SH-SY5Y (cell line): ENCODE measurements at regions not wholly inside any gene's neighbourhood (a gene's known extent, or its start where the extent isn't known, plus 50 kb on each side); places are given as distances from the start of the nearest gene placed in this dataset.

Source experiments
- GATA2 ChIP-seq: IDR thresholded peaks from 2 replicates; pipeline ENCODE4 v1.6.1; 2011; ENCODE audit warnings: mild to moderate bottlenecking, low read depth, low read length
- GATA3 ChIP-seq: IDR thresholded peaks from 2 replicates; pipeline ENCODE4 v1.6.1; 2011; ENCODE audit warnings: low read depth, mild to moderate bottlenecking, low read length, moderate library complexity

DNA sequence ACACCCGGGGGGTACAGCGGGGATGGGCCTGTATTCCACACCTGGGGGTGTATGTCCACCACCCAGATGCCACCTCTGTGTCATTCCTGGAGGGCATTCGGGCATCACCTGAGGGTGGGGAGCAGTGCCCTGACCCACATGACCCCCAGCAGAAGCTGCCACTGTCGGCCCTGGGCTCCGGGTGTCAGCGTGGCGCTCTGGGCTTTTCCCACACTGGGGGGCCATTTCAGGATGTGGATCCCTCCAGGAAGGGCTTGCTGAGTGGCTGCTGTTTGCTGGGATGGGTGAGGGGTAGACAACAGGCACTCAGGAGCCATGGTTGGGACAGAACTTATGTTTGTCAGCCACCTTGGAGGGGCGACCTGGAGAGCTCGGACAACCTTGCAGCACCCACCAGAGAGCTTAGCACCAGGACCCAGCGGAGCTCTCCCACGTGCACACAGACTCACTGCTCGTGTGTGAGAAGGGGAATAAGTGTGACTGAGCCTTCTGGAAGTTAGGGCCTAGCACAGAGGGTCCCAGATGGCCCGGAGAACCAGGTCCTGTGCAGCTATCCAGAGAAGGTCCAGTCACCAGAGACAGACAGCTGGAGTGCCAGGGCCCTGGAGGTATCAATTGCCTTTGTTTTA is 102.7 kb downstream of the METRNL start:
- TF ChIP-seq GATA3 = no peak
- TF ChIP-seq GATA2 = no peak

DNA sequence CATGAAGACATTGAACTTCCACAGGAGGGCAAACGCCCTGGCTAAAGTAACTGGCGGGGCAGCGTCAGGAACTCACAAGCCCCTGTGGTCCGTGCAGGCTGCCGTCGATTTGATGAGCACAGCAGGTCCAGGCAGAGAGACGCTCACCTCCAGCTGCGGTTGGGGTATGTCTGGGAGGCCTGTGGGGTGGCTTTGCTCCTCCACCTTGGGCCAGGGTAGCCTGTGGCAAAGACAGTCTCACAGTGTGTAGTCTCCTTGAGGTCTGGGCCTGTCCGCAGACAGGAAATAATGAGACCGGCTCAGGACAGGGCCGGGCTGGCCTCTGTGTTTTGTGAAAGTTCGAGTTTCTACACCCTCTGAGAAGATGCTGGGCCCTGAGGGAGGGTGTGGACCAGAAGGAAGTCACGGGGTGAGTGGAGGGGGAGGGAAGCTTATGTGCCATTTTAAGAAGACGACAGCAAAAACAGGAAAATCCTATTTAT is 103.3 kb downstream of the METRNL start:
- no peak for TF ChIP-seq GATA3
- TF ChIP-seq GATA2 = no peak

DNA sequence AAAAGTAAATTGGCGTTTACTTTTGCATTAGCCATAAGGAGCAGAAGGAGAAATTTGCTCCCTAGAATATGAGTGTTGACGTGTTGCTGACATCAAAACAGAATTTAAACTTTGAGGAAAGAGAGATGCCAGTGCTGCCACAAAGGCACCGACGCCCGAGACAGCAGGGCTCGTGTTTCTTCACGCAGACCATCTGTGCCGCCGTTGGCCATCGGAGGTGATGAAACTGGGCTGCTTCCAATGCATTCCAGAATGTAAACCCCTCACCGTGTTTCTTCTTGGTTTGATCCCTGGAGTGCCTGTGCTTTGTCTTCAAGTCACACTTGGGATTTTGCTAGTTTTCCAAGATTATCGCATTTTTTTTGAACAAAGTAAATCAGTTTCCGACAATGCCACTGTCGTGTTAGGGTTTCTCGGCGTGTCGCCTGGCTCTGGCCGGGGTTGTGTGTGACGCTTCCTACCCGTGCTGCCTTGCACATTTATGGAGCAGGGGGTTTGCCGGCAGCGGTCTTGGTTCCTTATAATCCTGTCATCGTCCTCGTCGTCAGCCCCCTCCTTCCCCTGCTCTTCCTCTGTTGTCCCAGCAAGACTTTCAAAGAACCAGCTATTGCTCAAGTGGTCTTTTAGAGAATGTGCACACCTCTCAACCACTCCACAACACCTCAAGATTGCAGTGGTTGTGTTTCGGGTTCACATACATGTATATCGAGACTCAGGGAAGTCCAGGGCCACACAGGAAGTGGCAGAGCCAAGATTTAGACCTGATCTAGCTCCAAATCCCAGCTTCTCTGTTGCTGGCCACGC is 103.9 kb downstream of the METRNL start:
- no peak for TF ChIP-seq GATA2
- no peak for TF ChIP-seq GATA3

DNA sequence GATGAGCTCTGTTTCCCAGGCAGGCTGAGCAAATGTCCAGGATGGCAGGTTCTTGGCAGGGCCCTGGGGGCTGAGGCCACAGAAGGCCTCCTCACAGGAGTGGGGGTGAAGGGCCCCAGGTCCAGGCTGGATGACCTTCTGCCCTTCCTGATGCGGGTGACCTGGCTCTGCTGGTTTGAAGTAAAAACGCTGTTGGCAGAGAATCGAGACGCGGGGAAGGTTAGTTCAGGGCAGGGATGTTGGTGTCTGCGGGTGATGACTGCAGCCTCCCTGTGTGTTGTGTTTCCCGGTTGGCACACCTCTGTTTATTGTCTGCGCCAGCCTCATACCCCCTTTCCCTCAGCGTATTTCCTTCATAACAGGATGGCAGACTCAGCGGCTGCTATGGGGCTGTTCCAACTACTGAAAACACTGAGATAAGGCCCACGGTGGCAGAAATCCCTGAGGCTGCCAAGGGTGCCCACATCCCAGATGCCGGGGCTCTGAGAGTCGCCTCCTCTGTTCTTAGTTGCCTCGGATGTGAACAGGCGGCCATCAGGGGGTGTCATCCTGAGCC is 104.6 kb downstream of the METRNL start:
- TF ChIP-seq GATA3 (no peak), GATA2 (no peak)

DNA sequence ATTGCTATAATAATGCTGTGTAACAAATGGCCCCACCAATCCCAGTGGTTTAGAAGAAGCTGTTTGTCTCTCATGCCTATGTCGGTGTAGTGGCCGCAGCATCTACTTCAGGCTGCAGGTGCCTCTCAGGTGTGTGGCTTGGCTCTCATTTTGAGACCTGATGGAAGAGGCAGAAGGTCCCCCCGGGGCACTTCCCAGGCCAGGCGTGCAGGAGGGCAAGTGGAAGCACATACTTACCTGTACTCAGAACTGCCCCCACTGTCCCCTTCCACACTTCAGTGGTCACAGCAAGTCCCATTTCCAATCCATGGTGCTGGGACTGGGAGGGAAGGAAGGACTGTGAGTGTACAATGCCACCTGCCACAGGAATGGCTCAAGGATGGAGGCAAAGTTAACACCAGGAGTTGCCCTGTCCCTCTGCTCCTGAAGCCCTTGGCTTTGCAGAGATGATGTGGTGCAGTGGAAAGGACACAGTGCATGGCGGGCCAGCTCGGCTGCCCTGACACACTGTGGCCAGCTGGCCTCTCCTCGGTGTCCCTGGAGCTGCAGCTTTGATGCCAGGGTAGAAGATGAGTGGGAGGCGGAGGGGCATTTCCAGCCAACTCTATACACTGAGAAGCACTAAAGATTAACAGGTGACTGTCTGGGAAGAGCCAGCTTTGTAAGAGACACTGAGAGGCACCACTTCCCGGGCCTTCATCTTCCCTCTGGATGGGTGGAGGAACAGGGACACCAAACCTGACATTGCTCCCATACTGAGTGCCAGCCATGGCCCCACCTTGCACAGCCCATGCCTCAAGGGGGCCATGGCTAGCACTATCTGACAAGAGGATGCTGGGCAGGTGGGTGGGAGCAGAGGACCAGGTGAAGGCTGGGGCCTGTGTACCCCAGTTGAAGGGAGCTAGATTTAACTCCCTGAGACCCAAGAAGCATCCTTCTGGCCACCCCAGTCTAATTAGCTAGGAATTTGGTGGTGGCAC is 105.9 kb downstream of the METRNL start:
- no peak for TF ChIP-seq GATA2
- TF ChIP-seq GATA3 = no peak

DNA sequence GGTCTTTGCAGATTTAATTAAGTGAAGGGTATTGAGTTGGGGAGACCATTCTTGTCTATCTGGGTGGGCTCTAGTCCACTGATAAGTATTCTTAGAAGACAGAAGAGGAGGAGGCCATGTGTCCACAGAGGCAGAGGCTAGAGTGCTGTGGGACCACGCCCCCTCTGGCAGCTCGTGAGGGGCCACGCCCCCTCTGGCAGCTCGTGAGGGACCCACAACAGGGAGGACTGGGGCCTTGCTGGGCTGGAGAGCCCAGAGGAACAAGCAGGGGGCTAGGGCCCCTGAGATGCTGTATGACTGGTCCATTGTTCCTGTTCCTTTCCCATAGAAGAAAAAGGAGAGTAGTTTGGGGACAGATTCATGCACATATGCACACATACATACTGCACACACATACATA is 106.8 kb downstream of the METRNL start:
- TF ChIP-seq GATA3 (no peak), GATA2 (no peak)

DNA sequence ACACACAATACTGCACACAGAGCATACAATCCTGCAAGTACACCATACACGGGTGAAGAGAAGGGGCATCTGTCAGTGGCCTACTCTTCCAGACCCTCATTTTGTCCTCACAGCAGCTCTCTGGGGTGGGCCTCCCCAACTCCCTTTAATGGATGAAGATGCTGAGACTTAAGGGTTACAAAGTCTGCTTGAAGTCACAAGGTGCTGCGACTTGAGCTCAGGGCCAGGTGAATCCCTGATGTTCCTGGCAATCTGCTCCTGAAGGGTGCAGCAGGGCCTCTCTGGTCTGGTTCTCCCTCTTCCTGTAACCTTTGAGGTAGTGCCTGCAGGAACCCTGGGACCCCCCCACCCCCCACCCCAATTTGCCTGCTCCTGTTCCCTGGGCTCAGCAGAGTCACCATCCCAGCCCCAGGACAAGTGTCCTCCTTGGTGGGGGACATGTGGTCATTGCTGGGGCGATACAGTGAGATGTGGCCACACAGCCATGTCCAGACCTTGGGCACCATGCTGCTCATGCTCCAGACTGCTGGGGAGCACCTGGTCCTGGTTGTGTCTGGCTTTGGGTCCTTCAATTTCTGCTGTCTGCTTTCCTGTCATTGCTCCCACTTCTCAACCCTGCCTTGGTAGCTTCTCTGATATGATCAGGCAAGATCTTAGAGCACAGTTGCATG is 107.5 kb downstream of the METRNL start:
- TF ChIP-seq GATA3 (no peak), GATA2 (no peak)

DNA sequence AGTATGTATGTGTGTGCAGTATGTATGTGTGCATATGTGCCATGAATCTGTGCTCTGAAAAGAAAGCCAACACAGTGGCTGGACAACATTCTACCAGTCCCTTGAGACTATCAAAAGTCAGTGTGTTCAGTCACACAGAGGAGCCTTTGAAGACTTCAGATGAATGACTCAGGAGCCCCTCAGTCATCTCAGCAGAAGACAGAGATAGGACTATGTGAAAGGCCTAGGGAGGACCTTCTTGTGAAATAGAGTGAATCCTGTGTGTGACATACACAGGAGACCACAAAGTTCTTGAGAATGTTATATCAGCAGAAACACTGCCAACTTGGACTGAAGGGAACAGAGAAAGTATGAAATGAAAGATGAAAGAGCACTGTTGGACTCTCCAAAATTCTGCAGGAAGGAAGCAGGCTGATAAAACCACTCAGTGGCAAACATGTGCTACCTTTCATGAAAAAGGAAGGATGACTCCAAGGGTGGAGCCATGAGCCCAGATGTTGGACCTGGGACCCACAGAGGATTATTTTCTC is 108.4 kb downstream of the METRNL start:
- TF ChIP-seq GATA2 = no peak
- TF ChIP-seq GATA3 = no peak

DNA sequence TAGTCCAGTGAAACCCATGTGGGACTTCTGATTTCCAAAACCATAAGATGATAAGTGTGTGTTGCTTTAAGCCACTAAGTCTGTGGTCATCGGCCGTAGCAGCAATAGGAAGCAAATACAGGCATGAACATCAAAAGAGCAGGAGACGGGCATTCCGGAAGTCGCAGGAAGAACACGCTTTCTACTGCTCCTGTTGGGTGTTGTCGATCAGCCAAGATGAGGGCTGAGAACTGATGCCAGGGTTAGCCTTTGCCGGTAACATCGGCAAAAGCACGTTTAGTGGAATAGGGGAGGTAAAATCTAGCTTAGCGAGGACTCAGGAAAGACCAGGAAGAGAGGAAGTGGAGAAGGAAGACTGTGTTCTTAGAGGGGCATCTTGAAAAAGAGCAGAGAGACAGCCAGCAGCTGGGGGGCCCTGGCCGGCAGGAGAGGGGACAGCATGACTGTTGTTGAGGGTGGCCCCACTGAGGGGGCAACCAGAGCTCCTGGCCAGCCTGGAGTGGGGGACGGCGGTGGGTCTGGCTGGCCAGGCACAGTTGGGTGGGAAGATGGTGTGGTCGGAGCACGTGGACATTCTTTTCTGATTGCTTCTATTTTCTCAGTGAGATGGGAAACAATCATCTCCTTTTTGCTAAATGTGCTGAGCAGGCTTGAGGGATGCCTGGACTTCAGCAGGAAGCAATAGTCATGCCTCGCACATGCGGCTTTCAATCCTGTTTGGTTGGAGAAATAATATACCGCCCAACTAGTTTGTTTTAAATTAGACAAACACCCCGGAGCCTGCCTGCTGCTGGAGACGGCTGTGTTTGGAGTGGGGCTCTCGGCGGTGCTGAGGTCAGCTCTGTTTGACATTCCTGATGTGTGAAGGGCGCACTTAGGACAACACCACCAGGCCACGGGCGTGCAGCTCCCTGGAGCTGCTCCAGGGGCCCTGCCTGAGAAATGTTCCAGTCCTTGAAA is 109.9 kb downstream of the METRNL start:
- TF ChIP-seq GATA2 = no peak
- no peak for TF ChIP-seq GATA3

DNA sequence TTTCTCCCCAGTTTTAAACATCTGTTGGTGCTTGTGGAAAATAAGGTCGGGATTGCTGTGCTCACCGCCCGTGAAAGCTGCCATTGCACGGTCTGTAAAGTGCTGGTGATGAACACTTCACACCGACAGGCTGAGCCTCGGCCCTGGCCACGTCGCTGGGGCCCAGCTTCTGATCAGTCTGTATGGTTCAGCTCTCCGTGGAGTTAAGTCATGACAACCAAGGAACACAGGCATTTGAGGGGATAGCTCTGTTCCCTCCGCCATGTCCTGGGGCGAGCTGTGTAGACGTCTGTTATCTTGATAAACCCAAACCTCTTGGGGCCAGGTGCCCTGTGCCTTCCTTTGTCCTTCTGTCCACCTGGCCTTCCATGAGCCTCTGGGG is 110.6 kb downstream of the METRNL start:
- TF ChIP-seq GATA3 = no peak
- no peak for TF ChIP-seq GATA2

DNA sequence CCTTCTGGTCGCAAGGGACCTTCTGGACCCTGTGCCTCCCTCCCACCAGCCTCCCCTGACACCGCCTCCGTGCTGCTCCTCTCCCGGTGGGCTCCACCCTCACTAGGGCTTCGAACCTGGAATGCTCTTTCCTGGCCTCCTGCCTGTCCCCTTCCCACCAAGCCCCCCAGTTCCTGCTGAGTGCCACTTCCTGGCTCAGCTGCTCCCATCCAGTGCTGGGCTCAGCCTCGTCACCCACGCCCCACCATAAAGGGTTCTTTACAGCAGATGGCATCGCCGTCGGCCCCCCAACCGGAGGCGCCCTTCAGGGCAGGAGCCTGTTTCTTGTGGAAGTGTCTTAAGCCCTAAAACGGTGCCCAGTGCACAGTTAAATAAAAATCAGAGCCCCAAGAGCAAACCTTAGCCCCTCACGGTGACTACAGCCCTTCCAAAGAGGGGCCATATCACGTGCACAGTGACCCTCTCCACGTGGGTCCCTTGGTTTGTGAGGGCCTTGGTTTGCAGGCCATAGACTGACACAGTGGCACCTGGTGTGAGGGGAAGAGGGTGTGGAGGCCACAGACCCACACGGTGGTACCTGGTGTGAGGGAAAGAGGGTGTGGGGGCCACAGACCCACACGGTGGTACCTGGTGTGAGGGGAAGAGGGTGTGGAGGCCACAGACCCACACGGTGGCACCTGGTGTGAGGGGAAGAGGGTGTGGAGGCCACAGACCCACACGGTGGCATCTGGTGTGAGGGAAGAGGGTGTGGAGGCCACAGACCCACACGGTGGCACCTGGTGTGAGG is 111.4 kb downstream of the METRNL start:
- TF ChIP-seq GATA2 (no peak), GATA3 (no peak)
